DMS153 treated with DMSO at 0.1 percent for 48 hours (cell line): ENCODE measurements at regions not wholly inside any gene's neighbourhood (a gene's known extent, or its start where the extent isn't known, plus 50 kb on each side); places are given as distances from the start of the nearest gene placed in this dataset.
"Not testable (repeated sequence)": the region's sequence is repeated elsewhere in the genome, so short reads cannot be mapped to it uniquely, and the experiment has no call there.

ENCODE experiments used
- DNase-seq: peaks from one replicate; lab custom pipeline; 2025; ENCODE audit not compliant: unreplicated experiment; lab: John Stamatoyannopoulos, UW

DNA sequence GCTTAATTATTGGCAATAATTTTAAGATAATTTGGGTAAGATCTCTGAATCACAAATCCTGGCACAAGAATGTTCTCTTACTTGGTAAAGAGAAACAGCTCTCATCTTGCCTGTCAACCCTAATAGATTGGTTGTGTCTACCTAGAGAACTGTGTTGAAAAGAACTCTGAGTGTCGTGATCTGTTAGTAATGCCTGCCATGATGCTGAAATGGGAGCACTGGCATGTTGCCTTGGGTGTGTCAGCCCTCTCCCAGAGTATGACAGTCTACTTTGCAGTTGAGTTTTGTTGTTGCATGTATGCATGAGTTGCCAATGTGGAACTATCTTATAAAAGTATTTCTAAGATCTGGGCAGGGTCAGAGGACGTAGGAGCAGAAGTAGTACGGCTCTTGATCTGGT, 221.4 kb downstream of the MAF start:
- DNase-seq = no peak

DNA sequence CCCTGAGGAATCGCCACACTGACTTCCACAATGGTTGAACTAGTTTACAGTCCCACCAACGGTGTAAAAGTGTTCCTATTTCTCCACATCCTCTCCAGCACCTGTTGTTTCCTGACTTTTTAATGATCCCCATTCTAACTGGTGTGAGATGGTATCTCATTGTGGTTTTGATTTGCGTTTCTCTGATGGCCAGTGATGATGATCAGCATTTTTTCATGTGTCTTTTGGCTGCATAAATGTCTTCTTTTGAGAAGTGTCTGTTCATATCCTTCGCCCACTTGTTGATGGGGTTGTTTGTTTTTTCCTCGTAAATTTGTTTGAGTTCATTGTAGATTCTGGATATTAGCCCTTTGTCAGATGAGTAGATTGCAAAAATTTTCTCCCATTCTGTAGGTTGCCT, 223.5 kb downstream of the MAF start:
- not testable (repeated sequence) for DNase-seq

DNA sequence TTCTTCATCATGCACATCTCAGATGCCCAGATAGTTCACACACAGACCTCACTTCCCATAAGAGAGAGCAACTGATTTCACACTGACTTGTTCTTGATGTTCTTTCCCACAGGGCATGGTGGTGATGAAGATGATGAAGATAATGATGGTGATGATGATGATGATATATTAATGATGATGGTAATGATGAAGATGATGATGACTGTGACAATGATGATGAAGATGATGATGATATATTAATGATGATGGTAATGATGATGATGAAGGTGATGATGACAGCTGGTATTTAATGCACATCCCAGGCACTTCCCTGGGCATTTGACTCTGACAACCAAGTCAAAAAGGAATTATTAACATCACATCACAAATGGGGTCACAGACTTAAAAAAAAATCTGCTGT, 225.2 kb downstream of the MAF start:
- no peak for DNase-seq

DNA sequence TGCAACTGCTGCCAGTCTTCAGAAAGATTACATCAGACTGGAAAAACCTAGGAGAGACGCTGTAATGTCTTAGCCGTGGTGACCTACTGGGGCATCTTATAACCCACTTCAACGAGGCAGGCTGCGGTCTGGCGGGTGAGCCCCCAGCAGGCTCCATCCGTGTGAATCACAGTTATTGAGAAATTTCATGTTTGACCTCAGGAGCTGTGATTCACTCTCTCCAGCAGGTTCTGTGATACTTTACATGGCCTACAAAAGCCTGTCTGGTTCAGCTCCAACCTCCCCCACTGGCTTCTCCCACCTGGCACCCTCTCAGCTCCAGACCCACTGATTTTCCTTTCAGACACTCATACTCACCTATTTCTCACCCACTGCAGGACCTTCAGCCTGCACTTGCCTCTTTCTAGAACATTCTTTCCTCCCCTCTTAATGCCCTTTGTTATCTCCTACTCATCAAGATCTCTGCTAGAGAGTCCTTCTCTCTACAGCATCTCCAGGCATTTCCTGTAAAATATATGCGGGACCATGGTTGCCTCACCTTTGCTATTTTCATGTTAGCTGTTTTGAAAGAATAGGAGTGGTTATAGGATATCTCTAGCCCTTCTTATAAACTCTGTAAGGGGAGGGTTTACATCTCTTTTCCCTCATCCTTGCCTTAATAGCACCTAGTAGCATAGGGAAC, 227.9 kb downstream of the MAF start:
- DNase-seq = no peak

DNA sequence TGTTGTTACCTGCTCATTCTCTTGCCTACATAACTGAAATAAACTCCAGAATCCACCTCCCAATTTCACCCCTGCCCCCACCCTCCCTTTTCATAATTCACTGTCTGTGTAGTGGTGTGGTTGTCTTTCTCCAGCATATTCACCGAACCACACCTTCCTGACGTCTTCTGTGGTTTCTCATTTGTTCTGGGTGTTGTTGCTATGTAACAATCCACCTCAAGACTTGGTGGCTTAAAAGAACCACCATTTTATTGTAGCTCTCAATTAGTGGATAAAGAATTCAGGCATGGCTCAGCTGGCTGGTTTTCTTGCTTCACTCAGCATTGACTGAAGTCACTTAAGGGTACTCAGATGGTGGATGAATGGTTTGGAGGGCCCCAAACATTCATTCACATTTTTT, 229.8 kb downstream of the MAF start:
- DNase-seq = no peak

DNA sequence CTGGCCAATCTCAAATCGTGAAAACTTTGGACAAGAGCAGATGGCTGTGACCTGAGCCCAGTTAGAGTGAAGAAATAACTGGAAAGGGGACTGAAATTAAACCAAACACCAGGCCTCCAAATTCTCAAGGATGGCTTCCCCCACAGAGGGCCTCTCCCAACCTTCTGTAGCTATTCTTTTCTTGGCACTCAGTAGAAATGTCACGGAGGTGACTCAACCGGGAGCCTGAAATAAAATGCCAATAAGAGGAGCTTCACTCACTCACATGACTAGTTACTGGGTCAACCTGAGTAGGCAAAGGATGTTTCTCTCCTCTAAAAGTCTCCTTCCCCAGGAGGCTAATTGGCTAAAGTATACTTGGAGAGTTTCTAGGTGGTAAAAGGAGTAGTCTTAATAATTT, 230.7 kb downstream of the MAF start:
- DNase-seq = no peak

DNA sequence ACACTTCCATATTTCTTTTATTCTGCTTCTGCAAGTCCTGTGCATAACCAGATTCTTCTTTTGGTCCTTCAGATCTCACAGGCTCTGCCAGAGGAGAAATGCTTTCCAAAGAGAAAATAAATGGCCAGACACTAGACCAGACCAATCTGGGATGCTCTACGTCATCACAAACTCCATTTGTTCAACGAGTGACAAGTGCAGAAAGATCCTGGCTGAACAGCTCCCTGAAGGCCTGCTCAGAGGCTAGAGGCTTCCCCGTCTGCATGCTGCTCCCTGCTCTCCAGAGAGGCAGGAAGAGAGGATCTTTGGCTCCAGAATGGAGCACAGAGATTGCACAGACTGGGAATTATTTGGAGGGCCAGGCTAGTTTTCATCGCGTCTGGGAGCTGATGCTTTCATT, 232.7 kb downstream of the MAF start:
- DNase-seq = no peak

DNA sequence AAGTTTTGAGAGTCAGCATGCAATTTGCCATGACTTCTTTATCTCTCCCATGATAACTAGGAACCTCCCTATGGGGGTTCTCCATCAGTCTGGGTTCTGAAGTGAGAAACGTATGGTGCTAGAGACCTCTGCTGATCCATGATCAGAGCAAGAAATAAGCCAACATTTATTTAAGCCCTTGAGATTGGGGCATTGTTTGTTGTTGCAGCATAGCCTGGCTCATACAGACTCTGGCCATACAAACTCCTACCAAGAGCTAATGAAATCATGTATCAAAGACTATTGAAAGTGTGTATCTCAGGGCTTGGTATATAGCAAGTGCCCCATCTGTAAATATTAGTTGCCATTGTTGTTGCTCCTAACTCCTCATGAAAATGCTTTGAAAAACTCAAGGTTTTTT, 233.9 kb downstream of the MAF start:
- no peak for DNase-seq

DNA sequence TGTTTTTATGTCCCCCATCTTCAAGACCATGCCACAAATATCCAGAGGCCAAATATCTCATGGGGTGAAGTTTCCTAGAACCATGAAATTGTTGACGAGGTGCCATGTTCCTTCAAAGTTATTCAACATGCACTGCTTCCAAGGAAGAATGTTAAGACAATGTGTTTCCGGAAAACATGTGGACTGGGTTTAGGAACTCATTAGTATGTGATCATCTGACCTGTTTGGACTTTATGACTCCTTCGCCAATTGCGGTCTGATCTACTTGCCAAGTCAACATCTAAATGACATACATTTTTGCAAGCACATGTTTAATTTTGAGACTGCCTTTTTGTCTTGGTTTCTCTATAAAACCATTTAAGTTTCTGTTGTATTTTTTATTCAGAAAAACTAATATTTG, 234.8 kb downstream of the MAF start:
- DNase-seq = no peak

DNA sequence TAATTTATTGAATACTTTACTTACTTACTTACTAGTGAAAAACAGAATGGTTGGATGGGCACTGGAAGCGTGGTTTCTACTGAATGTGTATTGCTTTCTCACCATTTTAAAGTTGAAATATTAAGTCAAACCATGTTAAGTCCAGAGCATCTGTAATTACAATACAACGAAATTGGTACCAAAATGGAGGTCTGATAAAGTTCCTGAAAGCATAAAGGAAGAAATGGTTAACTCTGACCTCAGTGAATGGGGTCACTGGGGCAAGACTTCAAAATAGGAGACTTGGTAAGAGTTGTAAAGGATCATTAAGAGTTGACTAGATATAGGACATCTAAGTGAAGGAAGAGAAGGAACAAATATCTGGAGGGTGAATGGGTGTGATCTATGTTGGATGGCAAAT, 237.1 kb downstream of the MAF start:
- DNase-seq = no peak

DNA sequence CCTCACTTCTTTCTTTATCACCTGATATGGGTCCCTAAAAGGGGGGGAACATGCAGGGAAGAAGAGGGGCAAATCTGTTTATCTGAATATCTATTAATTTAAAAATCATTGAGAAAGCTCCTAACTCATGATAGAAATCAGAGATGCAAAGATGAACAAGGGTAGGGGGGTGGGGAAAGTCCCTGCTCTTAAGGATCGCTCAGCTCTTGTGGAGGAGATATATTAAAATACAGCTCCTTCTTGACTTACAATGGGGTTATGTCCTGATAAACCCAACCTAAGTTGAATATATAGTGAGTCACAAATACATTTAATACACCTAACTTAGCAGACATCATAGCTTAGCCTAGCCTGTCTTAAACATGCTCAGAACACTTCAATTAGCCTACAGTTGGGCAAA, 237.5 kb downstream of the MAF start:
- DNase-seq = no peak

DNA sequence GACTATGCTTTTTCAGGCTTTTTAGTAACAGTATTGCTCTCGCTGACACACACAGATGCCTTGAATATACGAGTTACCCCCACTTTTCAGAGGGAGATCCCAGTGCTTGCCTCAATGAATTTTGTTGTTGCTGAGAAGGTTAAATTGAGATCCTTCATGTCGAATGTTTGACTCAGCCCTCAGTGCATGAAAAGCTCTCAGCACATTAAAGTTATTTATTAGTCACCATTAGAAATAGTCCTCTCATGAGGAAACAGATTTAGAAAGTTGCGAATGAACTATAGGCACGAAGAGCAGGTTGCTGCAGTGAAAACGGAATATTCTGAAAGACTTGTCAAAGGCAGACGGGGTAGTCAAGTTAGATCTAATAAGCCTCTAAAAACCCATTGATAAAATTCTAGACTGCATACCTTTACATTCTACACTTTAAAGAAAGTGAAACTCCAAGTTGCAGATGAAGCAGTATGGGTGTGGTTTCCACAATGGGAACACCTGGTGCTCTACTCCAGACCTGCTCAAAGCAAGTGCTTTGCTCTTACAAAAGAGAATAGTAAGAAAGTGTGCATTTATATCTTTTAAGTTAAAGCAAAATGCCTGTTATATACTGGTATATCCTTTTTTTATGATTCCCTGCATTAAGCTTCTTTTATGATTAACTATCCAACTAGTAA, 238.1 kb downstream of the MAF start:
- no peak for DNase-seq

DNA sequence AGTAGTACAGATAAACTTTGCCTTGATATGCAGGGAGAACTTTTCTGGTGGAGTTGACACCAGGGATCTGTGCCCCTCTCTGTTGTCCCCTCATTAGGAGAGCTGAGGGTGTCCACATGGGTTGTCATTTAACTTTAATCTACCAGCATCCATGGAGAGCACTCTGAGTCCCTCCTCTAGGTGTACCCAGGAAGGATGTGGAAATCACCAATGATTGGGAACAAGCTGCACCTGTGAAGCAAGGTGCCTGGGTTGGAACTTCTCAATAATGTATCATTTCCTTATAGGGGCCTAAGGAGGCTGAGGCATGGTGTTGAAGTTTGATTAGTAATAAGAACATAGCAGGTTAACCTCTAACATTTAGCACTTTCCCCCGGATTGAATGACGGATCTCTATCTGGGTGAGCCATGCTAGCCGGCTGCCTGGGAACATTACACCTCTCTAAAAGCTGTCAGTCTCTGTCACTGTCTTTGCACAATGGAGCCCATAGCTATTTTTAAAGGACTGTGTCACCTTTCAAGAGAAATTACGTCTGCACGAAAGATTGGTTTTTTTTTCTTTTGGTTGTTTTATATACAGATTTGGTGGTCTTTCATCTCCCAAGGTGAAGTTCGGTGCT, 239.3 kb downstream of the MAF start:
- no peak for DNase-seq

DNA sequence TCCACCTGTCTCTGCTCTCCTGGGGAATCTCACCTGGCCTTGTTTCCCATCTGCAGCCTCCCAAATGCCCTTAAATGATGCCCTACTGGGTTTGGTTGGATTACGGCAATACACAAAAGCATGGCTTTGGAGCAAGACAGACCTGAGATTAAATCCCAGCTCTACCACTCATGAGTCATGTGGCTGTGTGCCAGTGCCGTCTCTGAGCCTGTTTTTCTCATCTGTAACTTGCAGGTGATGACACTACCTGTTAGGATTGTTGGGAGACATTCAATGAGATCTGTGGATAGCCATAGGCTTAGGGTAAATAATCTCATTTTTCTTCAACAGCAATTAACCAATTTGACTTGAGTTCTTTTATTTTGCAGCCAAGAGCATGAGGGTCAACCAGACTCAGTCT, 240.3 kb downstream of the MAF start:
- DNase-seq = no peak

DNA sequence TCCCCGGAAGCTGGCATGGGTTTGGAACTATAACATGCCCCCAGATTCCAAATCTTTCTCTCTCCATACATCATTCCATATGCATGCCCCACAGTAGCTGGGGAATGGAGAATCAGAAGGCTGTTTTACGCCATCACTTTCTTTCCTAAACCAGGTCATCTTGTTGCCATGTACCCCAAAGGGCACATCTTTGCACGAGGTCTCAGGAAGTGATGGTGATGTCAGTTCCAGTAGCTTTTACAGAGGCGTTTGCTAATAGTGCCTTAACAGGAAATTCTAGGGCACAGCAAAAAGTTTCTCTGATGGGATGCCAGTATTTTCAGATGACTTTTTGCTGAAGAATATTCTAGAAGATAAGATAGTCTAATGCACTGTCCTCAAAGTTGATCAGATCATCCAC, 241.5 kb downstream of the MAF start:
- no peak for DNase-seq

DNA sequence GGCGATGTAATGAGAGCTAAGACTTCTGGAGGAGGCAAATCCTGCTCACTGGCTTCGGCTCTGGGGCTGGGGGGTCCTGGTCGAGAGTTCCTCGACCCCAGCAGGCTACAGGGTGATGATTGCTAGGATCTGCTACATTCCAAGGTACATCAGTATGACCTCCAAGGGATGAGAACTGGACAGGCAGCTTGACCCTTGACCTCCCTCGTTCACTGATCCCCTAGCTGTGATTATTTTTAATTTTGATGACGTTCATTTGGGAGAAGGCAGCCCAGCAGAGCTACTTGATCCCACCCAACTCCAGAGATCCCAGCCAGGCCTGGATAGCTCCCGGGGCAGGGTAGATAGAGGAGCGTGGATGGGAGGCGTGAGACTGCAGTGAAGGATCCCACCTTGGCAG, 242.3 kb downstream of the MAF start:
- DNase-seq = no peak

DNA sequence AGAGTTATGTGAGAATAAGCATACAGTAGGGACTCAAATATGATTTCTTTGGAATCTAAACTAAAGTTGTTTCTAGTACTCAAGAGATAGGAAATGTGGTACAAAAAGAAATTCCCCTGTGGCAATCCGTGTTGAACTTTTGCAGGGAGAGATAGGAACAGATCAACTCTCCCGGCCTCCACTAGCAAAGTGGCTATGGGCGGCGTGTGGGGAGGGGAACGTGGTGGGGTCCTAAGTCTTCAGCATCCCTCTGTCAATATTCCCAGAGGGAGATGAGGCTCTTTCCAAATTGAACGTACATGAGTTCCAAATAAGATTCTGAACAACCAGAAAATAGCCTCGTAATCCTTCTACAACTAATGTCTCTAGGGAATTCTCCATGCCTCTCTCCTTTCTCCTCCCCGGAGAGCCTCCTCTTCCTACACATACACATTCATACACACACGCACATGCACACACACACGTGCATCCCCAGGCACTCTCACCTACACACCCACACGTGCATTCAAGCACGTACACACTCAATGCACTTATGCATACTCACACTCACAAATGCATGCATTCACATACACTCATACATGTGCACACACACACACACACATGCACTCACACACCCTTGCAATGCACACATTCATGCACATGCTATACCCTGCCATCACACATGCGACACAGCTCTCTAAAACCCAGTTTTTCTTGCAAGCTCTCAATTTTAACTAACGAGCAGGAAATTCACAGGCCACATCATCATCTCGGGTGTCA, 244.8 kb downstream of the MAF start:
- no peak for DNase-seq

DNA sequence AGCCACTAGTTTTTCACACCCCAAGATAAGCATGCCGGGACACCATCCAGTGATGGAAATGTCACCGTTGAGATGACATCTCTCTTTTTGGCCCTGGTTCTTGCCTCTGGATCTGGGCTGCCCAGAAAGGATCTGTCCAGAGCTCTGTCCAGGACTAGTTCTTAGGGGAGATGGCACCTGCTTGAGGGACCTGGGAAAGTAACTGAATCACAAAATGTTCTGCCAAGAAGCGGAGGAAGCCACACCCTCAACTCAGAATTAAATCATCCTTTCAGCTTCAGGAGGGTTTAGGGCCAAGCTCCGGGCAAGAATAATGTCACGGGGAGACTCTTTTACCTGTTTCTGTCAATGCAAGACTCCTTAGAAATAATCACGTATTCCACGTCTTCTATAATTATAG, 248.6 kb downstream of the MAF start:
- no peak for DNase-seq

DNA sequence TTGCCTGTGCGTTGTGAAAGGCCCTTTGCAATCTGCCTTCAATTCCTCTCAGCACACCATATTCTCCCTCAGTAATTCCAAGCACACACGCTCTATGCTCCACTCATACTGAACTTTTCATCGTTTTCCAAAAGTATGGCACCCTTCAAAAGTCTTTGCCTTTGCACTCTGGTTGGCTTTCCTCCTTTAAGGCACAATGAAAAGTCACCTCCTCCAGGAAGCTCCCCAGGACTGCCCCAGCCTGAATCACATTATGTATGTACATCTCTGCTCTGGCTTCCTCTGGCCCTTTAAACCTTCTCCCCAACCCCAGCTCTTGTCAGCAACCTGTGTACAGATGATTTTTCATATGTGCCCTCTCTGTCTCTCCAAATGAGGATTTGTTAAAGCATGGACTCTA, 250.7 kb downstream of the MAF start:
- DNase-seq = no peak

DNA sequence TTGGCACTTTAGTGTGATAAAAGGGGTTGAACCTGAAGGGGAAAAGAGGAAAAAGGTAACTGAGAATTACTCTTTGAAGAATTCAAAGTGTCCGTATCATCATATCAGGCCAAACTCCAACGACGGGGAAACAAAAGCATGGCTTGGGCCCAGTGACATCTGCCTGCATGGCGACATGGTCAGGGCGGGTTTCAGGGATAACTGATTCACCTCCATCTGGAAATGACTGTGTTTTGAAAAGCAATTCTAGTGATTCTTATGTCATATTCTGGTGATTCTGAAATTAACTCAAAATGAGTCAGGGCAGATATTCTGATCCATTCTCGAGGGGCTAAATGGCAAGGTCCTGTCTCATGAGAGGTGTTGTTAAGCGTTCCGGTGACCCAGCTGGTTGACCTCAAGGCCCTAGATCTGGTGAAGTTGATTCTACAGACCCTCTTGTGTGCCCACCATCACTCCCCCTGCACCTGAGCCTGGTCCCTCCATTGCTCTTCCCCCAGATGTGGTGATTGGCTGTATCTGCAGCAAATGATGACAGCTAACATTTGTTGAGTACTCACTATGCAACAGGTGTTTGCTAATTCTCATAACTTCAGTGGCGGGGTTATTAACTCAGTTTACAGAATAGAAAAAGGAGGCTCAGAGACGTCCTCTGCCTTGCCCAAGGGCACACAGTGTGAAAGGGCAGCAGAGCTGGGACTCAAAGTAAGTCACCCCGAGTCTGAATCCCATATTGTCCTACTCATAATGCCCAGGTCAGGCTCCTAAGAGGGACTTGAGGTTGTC, 251.8 kb downstream of the MAF start:
- no peak for DNase-seq

DNA sequence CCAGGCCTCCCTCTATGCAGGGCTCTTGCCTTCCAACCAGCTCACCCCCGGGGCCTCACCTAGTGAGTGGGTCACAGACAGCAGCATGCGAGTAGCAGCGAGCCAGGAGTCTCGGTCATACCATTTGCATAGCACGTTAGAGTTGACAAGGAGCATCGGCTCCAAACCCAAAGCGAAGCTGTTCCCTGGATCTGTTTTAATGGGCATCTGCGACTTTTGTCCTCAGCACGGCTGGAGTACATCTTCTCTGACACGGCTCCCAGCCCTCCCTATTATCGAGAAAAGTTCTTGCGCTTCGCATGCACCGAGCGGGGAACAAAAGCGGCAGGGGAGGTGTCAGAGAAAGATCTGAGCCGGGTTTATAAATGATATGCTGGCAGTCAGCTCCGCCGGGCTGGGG, 253.3 kb downstream of the MAF start:
- no peak for DNase-seq
